HepG2 (cell line): ENCODE measurements at regions not wholly inside any gene's neighbourhood (a gene's known extent, or its start where the extent isn't known, plus 50 kb on each side); places are given as distances from the start of the nearest gene placed in this dataset.

Source experiments
- ATAC-seq: fragments of 200-7000 bp; cut with Tn5 transposase; 3 replicates; pipeline ENCODE4 v1.9.1; 2020; ENCODE audit warnings: mild to moderate bottlenecking, moderate library complexity
- BruUV-seq: library from RNA; stranded (reverse); fragments of 400-500 nt; replicated peaks from 2 replicates; lab custom pipeline; 2021; lab: Mats Ljungman, UMichigan
- CTCF ChIA-PET: fragments of 300-600 bp; formaldehyde crosslinking; extraction: SDS; loops from one replicate; lab custom pipeline; 2021; ENCODE audit warnings: low total read pairs, inconsistent platforms, low intra/inter-chr PET ratio; lab: Yijun Ruan, JAX
- POLR2A ChIA-PET: fragments of 350-600 bp; sonication (Branson Sonifier 250); formaldehyde crosslinking; loops from one replicate; lab custom pipeline; 2020; ENCODE audit warnings: antibody characterized with exemption, inconsistent platforms; lab: Yijun Ruan, JAX
- DNase-seq: peaks from one replicate; pipeline ENCODE4 v3.0.0-alpha.2; 2015; ENCODE audit warnings: low spot score
- FAIRE-seq: peaks from 3 replicates; lab custom pipeline; 2011; peaks lifted over from hg19 to GRCh38; lab: Jason Lieb, UNC
- H2AFZ ChIP-seq: one replicate; pipeline ENCODE4 v1.6.1; 2011; ENCODE audit warnings: low read length, inconsistent platforms
- H3K27ac ChIP-seq: fragments of 300-600 bp; 3 replicates; pipeline ENCODE4 v1.8.0; 2011; ENCODE audit warnings: mixed run types, mild to moderate bottlenecking, mixed read lengths, low read length, inconsistent platforms; ENCODE audit not compliant: insufficient read depth; ENCODE audit errors: extremely low read length
- H3K27me3 ChIP-seq, 2 experiments: fragments of 200-600 bp in 1 of 2; 2 replicates in 1 of 2; 3 replicates in 1 of 2; pipeline versions ENCODE4 v1.6.0 to v1.8.0; 2011; ENCODE audit warnings: low read length in 2 of 2, mild to moderate bottlenecking in 2 of 2, moderate library complexity in 2 of 2, inconsistent platforms in 1 of 2; ENCODE audit not compliant: insufficient read depth in 2 of 2, control insufficient read depth in 1 of 2
- H3K36me3 ChIP-seq, 2 experiments: fragments of 200-600 bp in 1 of 2; replicated peaks in 1 of 2; 2 replicates in 1 of 2; 3 replicates in 1 of 2; pipeline versions ENCODE4 v1.5.1 to v1.8.0; 2011; ENCODE audit warnings: low read length in 2 of 2, inconsistent platforms in 1 of 2; ENCODE audit not compliant: insufficient read depth in 2 of 2, control insufficient read depth in 1 of 2
- H3K4me1 ChIP-seq: 2 replicates; pipeline ENCODE4 v1.5.1; 2012; ENCODE audit warnings: low read length, inconsistent platforms; ENCODE audit not compliant: insufficient read depth
- H3K4me2 ChIP-seq: 2 replicates; pipeline ENCODE4 v1.6.0; 2011; ENCODE audit warnings: low read depth, low read length, inconsistent platforms
- H3K4me3 ChIP-seq, 3 experiments: fragments of 200-600 bp in 1 of 3; sonication (generic), shearing (Covaris generic) in 1 of 3; replicated peaks in 1 of 3; 2 replicates each; pipeline ENCODE4 v1.5.1; 2011 to 2016; ENCODE audit warnings: low read length in 3 of 3, inconsistent platforms in 2 of 3, low read depth in 2 of 3, mild to moderate bottlenecking in 2 of 3, control low read depth in 1 of 3, mixed read lengths in 1 of 3; ENCODE audit not compliant: insufficient read depth in 1 of 3
- H3K79me2 ChIP-seq: one replicate; pipeline ENCODE4 v1.6.1; 2011; ENCODE audit warnings: low read length, inconsistent platforms; ENCODE audit not compliant: insufficient read depth
- H3K9ac ChIP-seq: 2 replicates; pipeline ENCODE4 v1.6.0; 2011; ENCODE audit warnings: mild to moderate bottlenecking, low read depth, low read length, inconsistent platforms; ENCODE audit not compliant: insufficient read depth
- H3K9me3 ChIP-seq: 2 replicates; pipeline ENCODE4 v1.5.1; 2012; ENCODE audit warnings: mild to moderate bottlenecking, low read length
- H4K20me1 ChIP-seq: 2 replicates; pipeline ENCODE4 v1.6.0; 2011; ENCODE audit warnings: inconsistent platforms, mild to moderate bottlenecking, low read length, moderate library complexity; ENCODE audit not compliant: insufficient read depth
- ATAD3A ChIP-seq: sonication (generic); formaldehyde crosslinking; IDR thresholded peaks from 2 replicates; pipeline ENCODE4 v1.4.0; 2020; ENCODE audit warnings: missing genetic modification reagents
- BORCS8-MEF2B ChIP-seq: sonication (generic); formaldehyde crosslinking; IDR thresholded peaks from 2 replicates; pipeline ENCODE4 v1.8.0; 2022; ENCODE audit warnings: mild to moderate bottlenecking, missing genetic modification reagents
- POLR2A ChIP-seq, 2 experiments: IDR thresholded peaks; 2 replicates each; pipeline ENCODE4 v1.6.1; 2011; ENCODE audit warnings: low read depth in 2 of 2, low read length in 2 of 2, mild to moderate bottlenecking in 1 of 2, moderate library complexity in 1 of 2; ENCODE audit not compliant: insufficient read depth in 1 of 2
- SALL2 ChIP-seq: sonication (generic); formaldehyde crosslinking; IDR thresholded peaks from 2 replicates; pipeline ENCODE4 v1.8.1; 2023; ENCODE audit warnings: mild to moderate bottlenecking, missing genetic modification reagents, inconsistent platforms
- TAF1 ChIP-seq: sonication (generic); formaldehyde crosslinking; IDR thresholded peaks from 2 replicates; pipeline ENCODE4 v1.4.0; 2020; ENCODE audit warnings: missing genetic modification reagents
- ZMYM4 ChIP-seq: sonication (generic); formaldehyde crosslinking; IDR thresholded peaks from 2 replicates; pipeline ENCODE4 v1.8.1; 2023; ENCODE audit warnings: mild to moderate bottlenecking, missing genetic modification reagents
- ZNF205 ChIP-seq: IDR thresholded peaks from 2 replicates; pipeline ENCODE4 v1.6.1; 2018; ENCODE audit warnings: missing biosample characterization, missing genetic modification reagents
- ZNF333 ChIP-seq: sonication (generic); formaldehyde crosslinking; IDR thresholded peaks from 2 replicates; pipeline ENCODE4 v1.4.0; 2020; ENCODE audit warnings: mild to moderate bottlenecking, missing genetic modification reagents, borderline replicate concordance
- ZNF337 ChIP-seq: sonication (generic); formaldehyde crosslinking; IDR thresholded peaks from 2 replicates; pipeline ENCODE4 v1.5.1; 2020; ENCODE audit warnings: missing genetic modification reagents, low read depth, mild to moderate bottlenecking, borderline replicate concordance
- ZNF589 ChIP-seq: sonication (generic); formaldehyde crosslinking; conservative IDR thresholded peaks from 2 replicates; pipeline ENCODE4 v1.8.0; 2022; ENCODE audit warnings: mild to moderate bottlenecking, moderate library complexity, missing genetic modification reagents
- ZNF781 ChIP-seq: sonication (generic); formaldehyde crosslinking; IDR thresholded peaks from 2 replicates; pipeline ENCODE4 v1.5.1; 2020; ENCODE audit warnings: borderline replicate concordance, mild to moderate bottlenecking, missing genetic modification reagents; ENCODE audit errors: not compliant biosample characterization
- WGBS: methylation state at CpG from one replicate; pipeline ENCODE4 v1.1.6; 2017; ENCODE audit warnings: low lambda C conversion rate; 5-methylcytosine and 5-hydroxymethylcytosine counted together
- in situ Hi-C: cut with HindIII; loops from 2 replicates; pipeline ENCODE4 v1.10.0; 2017; ENCODE audit warnings: low pct_unique_long_range_greater_than_20kb; ENCODE audit not compliant: extremely low pct_ligation_motif_present
- intact Hi-C: fragments of 100-400 bp; cut with micrococcal nuclease; formaldehyde crosslinking; loops from one replicate; pipeline ENCODE4 v1.10.0; 2022; ENCODE audit not compliant: unreplicated experiment
- TF ChIP-seq, protein P1 (sequence below): sonication (generic); formaldehyde crosslinking; IDR thresholded peaks from 2 replicates; pipeline ENCODE4 v1.8.0; 2022; ENCODE audit warnings: mild to moderate bottlenecking, missing genetic modification reagents, moderate library complexity
- TF ChIP-seq, protein P2 (sequence below): sonication (generic); formaldehyde crosslinking; IDR thresholded peaks from 2 replicates; pipeline ENCODE4 v1.5.0; 2020; ENCODE audit warnings: missing genetic modification reagents, mild to moderate bottlenecking, borderline replicate concordance

DNA sequence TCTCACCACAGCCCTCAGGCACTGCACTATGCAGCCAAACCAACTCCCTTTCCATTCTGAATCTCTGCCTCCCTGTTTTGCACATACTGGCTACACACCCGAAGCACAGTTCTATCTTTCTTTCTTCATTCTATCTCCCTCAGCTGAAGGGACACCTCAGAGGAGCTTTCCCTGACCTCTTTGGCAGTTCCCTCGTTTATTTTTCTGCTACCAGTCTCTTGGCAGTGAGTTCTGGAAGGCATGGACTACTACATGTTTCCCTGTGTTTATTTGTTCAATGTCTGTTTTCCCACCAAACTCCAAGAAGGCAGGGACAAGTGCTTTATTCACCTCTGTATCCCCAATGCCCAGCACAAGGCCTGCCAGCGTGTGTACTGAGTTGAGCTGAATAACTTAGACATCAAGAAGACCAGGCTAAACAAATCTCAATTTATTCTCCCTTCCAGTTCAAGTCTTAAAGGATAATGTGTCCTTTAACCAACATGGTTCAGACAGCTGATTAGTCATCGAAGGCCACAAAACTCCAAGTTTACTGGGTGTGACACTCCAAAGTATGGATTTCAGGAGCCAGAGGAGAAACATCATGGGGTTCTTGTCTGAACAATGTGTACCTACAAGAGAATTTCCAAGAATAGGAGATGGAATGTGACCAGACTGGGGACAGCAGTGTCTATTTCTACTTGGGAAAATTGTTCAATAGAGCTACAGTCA lies 260.1 kb upstream of the CTNNB1 start:
- Histone ChIP-seq H3K4me3 (no peak overlapping the region), H3K4me2 (peak overlapping the region; percentile 48), H3K9ac (no peak overlapping the region; the same call in 1 of the 2 replicates), H2AFZ (no peak overlapping the region), H3K79me2 (no peaks in the 10 kb centered on the region), H3K4me1 (peaks cover 24% of the 10 kb centered on the region), H3K27me3 (no peaks in the 10 kb centered on the region), H3K27ac (no peak overlapping the region), H4K20me1 (no peaks in the 10 kb centered on the region), H3K36me3 (no peaks in the 10 kb centered on the region), H3K9me3 (no peaks in the 10 kb centered on the region)
- FAIRE-seq (no peak), ATAC-seq (no peak; the same call in 2 of the 3 replicates), DNase-seq (no peak)
- TF ChIP-seq ZNF589 (CRISPR knock-in tag) = no peak
- TF ChIP-seq BORCS8-MEF2B (CRISPR knock-in tag) = no peak
- TF ChIP-seq, protein P1, sequence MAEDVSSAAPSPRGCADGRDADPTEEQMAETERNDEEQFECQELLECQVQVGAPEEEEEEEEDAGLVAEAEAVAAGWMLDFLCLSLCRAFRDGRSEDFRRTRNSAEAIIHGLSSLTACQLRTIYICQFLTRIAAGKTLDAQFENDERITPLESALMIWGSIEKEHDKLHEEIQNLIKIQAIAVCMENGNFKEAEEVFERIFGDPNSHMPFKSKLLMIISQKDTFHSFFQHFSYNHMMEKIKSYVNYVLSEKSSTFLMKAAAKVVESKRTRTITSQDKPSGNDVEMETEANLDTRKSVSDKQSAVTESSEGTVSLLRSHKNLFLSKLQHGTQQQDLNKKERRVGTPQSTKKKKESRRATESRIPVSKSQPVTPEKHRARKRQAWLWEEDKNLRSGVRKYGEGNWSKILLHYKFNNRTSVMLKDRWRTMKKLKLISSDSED = no peak
- TF ChIP-seq ZNF337 (CRISPR knock-in tag) = no peak
- no peak for TF ChIP-seq POLR2A (IDR thresholded peaks at IDR 0.05; ENCODE audit: insufficient read depth in 1 of 2, low read depth in 2 of 2, low read length in 2 of 2)
- TF ChIP-seq ZNF205 (CRISPR knock-in tag) = no peak
- TF ChIP-seq ZNF781 = no peak
- no peak for TF ChIP-seq TAF1 (CRISPR knock-in tag)
- TF ChIP-seq ZMYM4 (CRISPR knock-in tag) = no peak
- TF ChIP-seq ATAD3A (CRISPR knock-in tag) = no peak
- no peak for TF ChIP-seq ZNF333 (CRISPR knock-in tag)
- TF ChIP-seq, protein P2, sequence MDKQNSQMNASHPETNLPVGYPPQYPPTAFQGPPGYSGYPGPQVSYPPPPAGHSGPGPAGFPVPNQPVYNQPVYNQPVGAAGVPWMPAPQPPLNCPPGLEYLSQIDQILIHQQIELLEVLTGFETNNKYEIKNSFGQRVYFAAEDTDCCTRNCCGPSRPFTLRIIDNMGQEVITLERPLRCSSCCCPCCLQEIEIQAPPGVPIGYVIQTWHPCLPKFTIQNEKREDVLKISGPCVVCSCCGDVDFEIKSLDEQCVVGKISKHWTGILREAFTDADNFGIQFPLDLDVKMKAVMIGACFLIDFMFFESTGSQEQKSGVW (CRISPR knock-in tag) = no peak
- no peak for TF ChIP-seq SALL2 (CRISPR knock-in tag)
- intact Hi-C loops = loop anchor here (10.0 kb wide), 1 partner anchor 256 kb away; the partner anchor contains the start of gene CTNNB1
- WGBS = 2% methylated on average over 4 of the region's 4 CpGs
- in situ Hi-C loops = no loop called here
- CTCF ChIA-PET = no interaction called here
- no TSS peak for BruUV-seq
- POLR2A ChIA-PET = no interaction called here
